Tibial artery (tissue), 4 donors: ENCODE measurements at regions not wholly inside any gene's neighbourhood (a gene's known extent, or its start where the extent isn't known, plus 50 kb on each side); places are given as distances from the start of the nearest gene placed in this dataset.

Experiments used
- DNase-seq, 2 donors: peaks; one replicate each; pipeline ENCODE4 v3.0.0-alpha.2; 2019
- H3K27ac ChIP-seq, 2 donors: fragments of 200-600 bp; sonication (generic) in 1 of 2; 1 replicate in 1 of 2; 2 replicates in 1 of 2; pipeline ENCODE4 v1.5.1; 2018 to 2019; ENCODE audit warnings: mild to moderate bottlenecking in 1 of 2
- H3K27me3 ChIP-seq, 2 donors: fragments of 200-600 bp; sonication (generic) in 1 of 2; one replicate each; pipeline versions ENCODE4 v1.5.1 to v1.6.0; 2016 to 2019
- H3K36me3 ChIP-seq, 3 donors: fragments of 200-600 bp; sonication (generic) in 2 of 3; one replicate each; pipeline ENCODE4 v1.5.1; 2016 to 2019; ENCODE audit warnings: mild to moderate bottlenecking in 2 of 3
- H3K4me1 ChIP-seq, 4 donors: fragments of 200-600 bp; sonication (generic) in 2 of 4; 1 replicate in 3 of 4; 2 replicates in 1 of 4; pipeline ENCODE4 v1.5.1; 2016 to 2019
- H3K4me3 ChIP-seq, 2 donors: fragments of 200-600 bp; sonication (generic) in 1 of 2; 1 replicate in 1 of 2; 2 replicates in 1 of 2; pipeline ENCODE4 v1.5.1; 2018 to 2019; ENCODE audit warnings: mild to moderate bottlenecking in 2 of 2
- H3K9me3 ChIP-seq, 3 donors: fragments of 200-600 bp; sonication (generic) in 1 of 3; one replicate each; pipeline ENCODE4 v1.5.1; 2016 to 2019
- CTCF ChIP-seq, 2 experiments: fragments of 200-600 bp in 1 of 2; fragments of 450-650 bp in 1 of 2; IDR thresholded peaks; one replicate each; pipeline ENCODE4 v1.5.1; 2017 to 2019; ENCODE audit warnings: antibody characterized with exemption in 2 of 2, mild to moderate bottlenecking in 1 of 2, moderate library complexity in 1 of 2
- intact Hi-C: fragments of 100-400 bp; cut with DNase I; formaldehyde crosslinking; loops from one replicate; pipeline ENCODE4 v1.15.0; 2023; ENCODE audit warnings: low total_unique reads

- H3K4me1 ChIP-seq, result peaks cover 0 to 80% (median 50%) of the 10 kb centered on the region in 4 donors
Measured at GRCh38 chr2:42965196-42965595, 172.8 kb upstream of the HAAO start.

GRCh38 chr2:42964439-42965083 lies 172.2 kb upstream of the HAAO start:
- no peaks in the 10 kb centered on the region for H3K27me3 ChIP-seq
- TF ChIP-seq CTCF (IDR thresholded peaks at IDR 0.05), result peak in 1 of 2 experiments; percentile 4
- no peaks in the 10 kb centered on the region for H3K9me3 ChIP-seq
- peaks cover 0 to 80% (median 54%) of the 10 kb centered on the region in 4 donors for H3K4me1 ChIP-seq
- H3K27ac ChIP-seq, result peak overlapping the region; percentile 84 to 88
- no peak overlapping the region for H3K4me3 ChIP-seq
- no peaks in the 10 kb centered on the region for H3K36me3 ChIP-seq
- intact Hi-C loops, result no loop called here
- peak; percentile 91 to 93 for DNase-seq

More at GRCh38 chr2:42965196-42965595, 172.8 kb upstream of the HAAO start:
- Histone ChIP-seq H3K9me3 (no peaks in the 10 kb centered on the region), H3K4me3 (no peak overlapping the region), H3K27me3 (no peaks in the 10 kb centered on the region), H3K36me3 (no peaks in the 10 kb centered on the region), H3K27ac (peak overlapping the region; percentile 84 to 88)
- no peak for DNase-seq
- intact Hi-C loops, result no loop called here
- TF ChIP-seq CTCF (IDR thresholded peaks at IDR 0.05), result no peak

- H3K27me3 ChIP-seq, result no peaks in the 10 kb centered on the region
- TF ChIP-seq CTCF (IDR thresholded peaks at IDR 0.05), result no peak
- no peaks in the 10 kb centered on the region for H3K9me3 ChIP-seq
- H3K4me3 ChIP-seq, result no peak overlapping the region
- DNase-seq, result no peak
- intact Hi-C loops, result no loop called here
- no peaks in the 10 kb centered on the region for H3K36me3 ChIP-seq
- peak overlapping the region; percentile 84 to 88 for H3K27ac ChIP-seq
- peaks cover 0 to 82% (median 61%) of the 10 kb centered on the region in 4 donors for H3K4me1 ChIP-seq
Measured at GRCh38 chr2:42963452-42964068, 171.2 kb upstream of the HAAO start.

GRCh38 chr2:42962508-42962953 lies 170.1 kb upstream of the HAAO start:
- intact Hi-C loops, result no loop called here
- Histone ChIP-seq H3K4me1 (peaks cover 0 to 81% (median 65%) of the 10 kb centered on the region in 4 donors), H3K27ac (peak overlapping the region; percentile 84 to 88)

GRCh38 chr2:42961961-42962360 lies 169.6 kb upstream of the HAAO start:
- H3K36me3 ChIP-seq, result no peaks in the 10 kb centered on the region
- H3K9me3 ChIP-seq, result no peaks in the 10 kb centered on the region
- no peak for DNase-seq
- H3K4me1 ChIP-seq, result peaks cover 0 to 79% (median 66%) of the 10 kb centered on the region in 4 donors
- intact Hi-C loops, result no loop called here
- peak overlapping the region; percentile 84 to 88 for H3K27ac ChIP-seq
- H3K27me3 ChIP-seq, result no peaks in the 10 kb centered on the region
- no peak for TF ChIP-seq CTCF (IDR thresholded peaks at IDR 0.05)
- no peak overlapping the region for H3K4me3 ChIP-seq

More at GRCh38 chr2:42962508-42962953, 170.1 kb upstream of the HAAO start:
- Histone ChIP-seq H3K9me3 (no peaks in the 10 kb centered on the region), H3K36me3 (no peaks in the 10 kb centered on the region), H3K27me3 (no peaks in the 10 kb centered on the region), H3K4me3 (no peak overlapping the region)
- DNase-seq, result no peak
- no peak for TF ChIP-seq CTCF (IDR thresholded peaks at IDR 0.05)
